ENCODE measurements at regions not wholly inside any gene's neighbourhood (a gene's known extent, or its start where the extent isn't known, plus 50 kb on each side); places are given as distances from the start of the nearest gene placed in this dataset.
A peak's percentile ranks its signal among the peaks of the same experiment; 100 is the strongest.

GRCh38 chr4:124973716-124974115 is 261.2 kb upstream of the ANKRD50 start:
- DNase-seq, result no peak

GRCh38 chr4:124970011-124970410 is 257.5 kb upstream of the ANKRD50 start:
- DNase-seq, result no peak

- DNase-seq, result no peak
These were observed 253.0 kb upstream of the ANKRD50 start for GRCh38 chr4:124965497-124965891.

- no peak for DNase-seq
These were observed 252.4 kb upstream of the ANKRD50 start for GRCh38 chr4:124964852-124965496.

GRCh38 chr4:124964251-124964650 is 251.7 kb upstream of the ANKRD50 start:
- DNase-seq, result no peak

GRCh38 chr4:124961138-124961750 is 248.7 kb upstream of the ANKRD50 start:
- no peak for DNase-seq

- DNase-seq, result no peak
These were observed 246.3 kb upstream of the ANKRD50 start for GRCh38 chr4:124958847-124959246.

GRCh38 chr4:124955476-124955875 is 242.9 kb upstream of the ANKRD50 start:
- no peak for DNase-seq

GRCh38 chr4:124954046-124954445 is 241.5 kb upstream of the ANKRD50 start:
- no peak for DNase-seq

- no peak for DNase-seq
These were observed 241.0 kb upstream of the ANKRD50 start for GRCh38 chr4:124953486-124953885.

GRCh38 chr4:124953061-124953460 is 240.5 kb upstream of the ANKRD50 start:
- no peak for DNase-seq

GRCh38 chr4:124952601-124953000 is 240.1 kb upstream of the ANKRD50 start:
- no peak for DNase-seq

- DNase-seq, result peak in 1 of 2 experiments; percentile 8
These were observed 236.6 kb upstream of the ANKRD50 start for GRCh38 chr4:124948976-124949597.

GRCh38 chr4:124947622-124948265 is 235.2 kb upstream of the ANKRD50 start:
- peak in 1 of 2 experiments; percentile 9 for DNase-seq

GRCh38 chr4:124946696-124947095 is 234.2 kb upstream of the ANKRD50 start:
- DNase-seq, result no peak

- peak in 1 of 2 experiments; percentile 41 for DNase-seq
These were observed 232.9 kb upstream of the ANKRD50 start for GRCh38 chr4:124945422-124945821.

GRCh38 chr4:124943938-124944337 is 231.4 kb upstream of the ANKRD50 start:
- DNase-seq, result no peak

GRCh38 chr4:124943145-124943889 is 230.8 kb upstream of the ANKRD50 start:
- DNase-seq, result peak; percentile 9 to 69

- peak in 1 of 2 experiments; percentile 37 for DNase-seq
These were observed 228.7 kb upstream of the ANKRD50 start for GRCh38 chr4:124941267-124941666.

GRCh38 chr4:124940387-124940786 is 227.9 kb upstream of the ANKRD50 start:
- DNase-seq, result peak; percentile 54 to 91

GRCh38 chr4:124939908-124940307 is 227.4 kb upstream of the ANKRD50 start:
- DNase-seq, result no peak

- DNase-seq, result no peak
These were observed 226.3 kb upstream of the ANKRD50 start for GRCh38 chr4:124938836-124939235.

- no peak for DNase-seq
These were observed 225.5 kb upstream of the ANKRD50 start for GRCh38 chr4:124937993-124938392.

Data from SW 1271 (cell line).